ENCODE measurements at regions not wholly inside any gene's neighbourhood (a gene's known extent, or its start where the extent isn't known, plus 50 kb on each side); places are given as distances from the start of the nearest gene placed in this dataset.

DNA sequence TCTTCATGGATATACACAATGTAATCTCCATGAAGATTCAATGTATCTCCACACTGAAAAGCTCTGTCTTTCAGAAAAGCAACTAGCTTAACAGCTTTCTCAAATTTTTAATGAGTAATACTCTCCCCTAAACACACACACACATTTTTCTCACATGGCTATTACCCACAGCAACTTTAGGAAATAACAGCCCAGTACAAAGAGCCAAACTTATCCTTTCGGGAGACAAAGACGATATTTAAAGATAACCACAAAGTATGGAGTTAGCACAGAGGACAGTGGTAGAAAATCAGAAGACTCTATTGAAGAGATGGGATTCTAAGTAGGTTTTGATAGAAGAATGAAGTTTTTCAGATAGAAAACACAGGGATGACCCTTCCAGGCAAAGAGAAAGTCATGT, 394.9 kb upstream of the TRIB2 start:
- TF ChIP-seq, protein P1, sequence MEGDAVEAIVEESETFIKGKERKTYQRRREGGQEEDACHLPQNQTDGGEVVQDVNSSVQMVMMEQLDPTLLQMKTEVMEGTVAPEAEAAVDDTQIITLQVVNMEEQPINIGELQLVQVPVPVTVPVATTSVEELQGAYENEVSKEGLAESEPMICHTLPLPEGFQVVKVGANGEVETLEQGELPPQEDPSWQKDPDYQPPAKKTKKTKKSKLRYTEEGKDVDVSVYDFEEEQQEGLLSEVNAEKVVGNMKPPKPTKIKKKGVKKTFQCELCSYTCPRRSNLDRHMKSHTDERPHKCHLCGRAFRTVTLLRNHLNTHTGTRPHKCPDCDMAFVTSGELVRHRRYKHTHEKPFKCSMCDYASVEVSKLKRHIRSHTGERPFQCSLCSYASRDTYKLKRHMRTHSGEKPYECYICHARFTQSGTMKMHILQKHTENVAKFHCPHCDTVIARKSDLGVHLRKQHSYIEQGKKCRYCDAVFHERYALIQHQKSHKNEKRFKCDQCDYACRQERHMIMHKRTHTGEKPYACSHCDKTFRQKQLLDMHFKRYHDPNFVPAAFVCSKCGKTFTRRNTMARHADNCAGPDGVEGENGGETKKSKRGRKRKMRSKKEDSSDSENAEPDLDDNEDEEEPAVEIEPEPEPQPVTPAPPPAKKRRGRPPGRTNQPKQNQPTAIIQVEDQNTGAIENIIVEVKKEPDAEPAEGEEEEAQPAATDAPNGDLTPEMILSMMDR (IDR thresholded peaks at IDR 0.05) = no peak
- no peak for TF ChIP-seq POLR2A (IDR thresholded peaks at IDR 0.05)
